Right lobe of liver (tissue), 6 donors: ENCODE measurements at regions not wholly inside any gene's neighbourhood (a gene's known extent, or its start where the extent isn't known, plus 50 kb on each side); places are given as distances from the start of the nearest gene placed in this dataset.

Source experiments
- ATAC-seq, 4 donors: fragments of 200-7000 bp; cut with Tn5 transposase; one replicate each; pipeline ENCODE4 v1.9.1; 2020; ENCODE audit warnings: mild to moderate bottlenecking in 4 of 4, moderate library complexity in 4 of 4
- DNase-seq, 3 donors: peaks; one replicate each; pipeline ENCODE4 v3.0.0-alpha.2; 2020
- H3K27ac ChIP-seq, 3 donors: fragments of 200-600 bp; one replicate each; pipeline ENCODE4 v1.8.0; 2022
- H3K27me3 ChIP-seq, 2 donors: fragments of 200-600 bp; one replicate each; pipeline ENCODE4 v1.8.0; 2022
- H3K36me3 ChIP-seq, 4 donors: fragments of 200-600 bp; sonication (generic) in 1 of 4; one replicate each; pipeline versions ENCODE4 v1.5.1 to v1.8.0; 2017 to 2022; ENCODE audit warnings: control low read depth in 1 of 4
- H3K4me1 ChIP-seq, 4 donors: fragments of 200-600 bp; sonication (generic) in 1 of 4; one replicate each; pipeline versions ENCODE4 v1.5.1 to v1.8.0; 2017 to 2022; ENCODE audit warnings: control low read depth in 1 of 4
- H3K4me3 ChIP-seq, 3 donors: fragments of 200-600 bp; one replicate each; pipeline ENCODE4 v1.8.0; 2022
- H3K9me3 ChIP-seq, 4 donors: fragments of 200-600 bp; sonication (generic) in 1 of 4; one replicate each; pipeline versions ENCODE4 v1.5.1 to v1.8.0; 2017 to 2022; ENCODE audit warnings: control low read depth in 1 of 4
- CTCF ChIP-seq, 4 donors: fragments of 200-600 bp in 3 of 4; fragments of 450-650 bp in 1 of 4; IDR thresholded peaks; one replicate each; pipeline versions ENCODE4 v1.5.1 to v1.8.0; 2016 to 2022; ENCODE audit warnings: antibody characterized with exemption in 4 of 4, mild to moderate bottlenecking in 2 of 4
- POLR2A ChIP-seq: fragments of 450-650 bp; IDR thresholded peaks from one replicate; pipeline ENCODE4 v1.6.1; 2017; ENCODE audit warnings: antibody characterized with exemption, mild to moderate bottlenecking
- WGBS: methylation state at CpG from one replicate; pipeline ENCODE4 v1.1.6; 2018; ENCODE audit warnings: low coverage, low lambda C conversion rate; ENCODE audit not compliant: insufficient coverage; ENCODE audit errors: missing lambda C conversion rate; 5-methylcytosine and 5-hydroxymethylcytosine counted together
- intact Hi-C, 2 donors: fragments of 100-400 bp; cut with DNase I; formaldehyde crosslinking; loops; one replicate each; pipeline versions ENCODE4 v1.11.2 to v1.14.1; 2022
- donor health status: DM: no; HTN: yes; CAD: no.
- donor health status: DM: no; HTN: no; CAD: no.
- donor health status: DM: no; HTN: no; CAD: no.
- donor health status: DM: no; HTN: yes; CAD: no.
- donor health status: DM: no; HTN: yes; CAD: no.

- no peak for TF ChIP-seq CTCF (IDR thresholded peaks at IDR 0.05)
- TF ChIP-seq POLR2A: no peak
- Histone ChIP-seq H3K4me1 (no peaks in the 10 kb centered on the region), H3K27ac (no peak overlapping the region), H3K9me3 (no peaks in the 10 kb centered on the region), H3K36me3 (no peaks in the 10 kb centered on the region), H3K4me3 (no peak overlapping the region), H3K27me3 (no peaks in the 10 kb centered on the region)
- DNase-seq (no peak), ATAC-seq (peak in 3 of 4 donors; percentile 35 to 74 (median 42))
- WGBS: 35% methylated on average over 1 of the region's 1 CpG
- intact Hi-C loops: no loop called here
Observed at GRCh38 chr4:154677300-154677699, 64.8 kb upstream of the FGG start.

- DNase-seq (no peak), ATAC-seq (peak; percentile 55 to 79 (median 72))
- 38% methylated on average over 3 of the region's 3 CpGs for WGBS
- Histone ChIP-seq H3K4me3 (no peak overlapping the region), H3K9me3 (no peaks in the 10 kb centered on the region), H3K27me3 (no peaks in the 10 kb centered on the region), H3K36me3 (no peaks in the 10 kb centered on the region), H3K27ac (no peak overlapping the region), H3K4me1 (no peaks in the 10 kb centered on the region)
- intact Hi-C loops: no loop called here
- TF ChIP-seq CTCF (IDR thresholded peaks at IDR 0.05) (no peak), POLR2A (no peak)
Observed at GRCh38 chr4:154677923-154678322, 65.5 kb upstream of the FGG start.

- no peaks in the 10 kb centered on the region for H3K9me3 ChIP-seq
- peaks cover 0 to 36% (median 5%) of the 10 kb centered on the region in 4 donors for H3K4me1 ChIP-seq
- DNase-seq: no peak
- intact Hi-C loops: no loop called here
- no peaks in the 10 kb centered on the region for H3K36me3 ChIP-seq
- H3K27me3 ChIP-seq: no peaks in the 10 kb centered on the region
- H3K4me3 ChIP-seq: peak overlapping the region in 1 of 3 donors; percentile 6
- peak; percentile 62 to 72 (median 63) for ATAC-seq
- TF ChIP-seq CTCF (IDR thresholded peaks at IDR 0.05) (no peak), POLR2A (no peak)
- WGBS: 42% methylated on average over 4 of the region's 4 CpGs
- H3K27ac ChIP-seq: peak overlapping the region in 1 of 3 donors; percentile 63
Observed at GRCh38 chr4:154683956-154684681, 59.7 kb upstream of the LRAT start.

GRCh38 chr4:154686838-154687237 lies 57.0 kb upstream of the LRAT start:
- Histone ChIP-seq H3K27me3 (no peaks in the 10 kb centered on the region), H3K9me3 (no peaks in the 10 kb centered on the region), H3K36me3 (no peaks in the 10 kb centered on the region), H3K4me3 (no peak overlapping the region), H3K27ac (no peak overlapping the region), H3K4me1 (peaks cover 0 to 36% (median 5%) of the 10 kb centered on the region in 4 donors)
- intact Hi-C loops: no loop called here
- no peak for DNase-seq
- whole genome bisulfite sequencing: 20% methylated on average over 1 of the region's 1 CpG
- TF ChIP-seq POLR2A: no peak
- TF ChIP-seq CTCF (IDR thresholded peaks at IDR 0.05): peak in 3 of 4 donors; percentile 11 to 26 (median 15)
- ATAC-seq: peak in 1 of 4 donors; percentile 17
